ENCODE measurements at regions not wholly inside any gene's neighbourhood (a gene's known extent, or its start where the extent isn't known, plus 50 kb on each side); places are given as distances from the start of the nearest gene placed in this dataset.

- Histone ChIP-seq H3K4me1 (no peaks in the 10 kb centered on the region), H3K9me3 (no peaks in the 10 kb centered on the region), H3K4me3 (no peak overlapping the region), H3K27ac (no peak overlapping the region), H3K36me3 (replicated peaks in 1 of 2; ENCODE audit: insufficient read depth in 1 of 2, low read depth in 2 of 2) (no peaks in the 10 kb centered on the region), H3K27me3 (no peaks in the 10 kb centered on the region)
- ATAC-seq (no peak), DNase-seq (no peak)
- no peak for TF ChIP-seq POLR2A (IDR thresholded peaks at IDR 0.05)
- TF ChIP-seq, protein P1, sequence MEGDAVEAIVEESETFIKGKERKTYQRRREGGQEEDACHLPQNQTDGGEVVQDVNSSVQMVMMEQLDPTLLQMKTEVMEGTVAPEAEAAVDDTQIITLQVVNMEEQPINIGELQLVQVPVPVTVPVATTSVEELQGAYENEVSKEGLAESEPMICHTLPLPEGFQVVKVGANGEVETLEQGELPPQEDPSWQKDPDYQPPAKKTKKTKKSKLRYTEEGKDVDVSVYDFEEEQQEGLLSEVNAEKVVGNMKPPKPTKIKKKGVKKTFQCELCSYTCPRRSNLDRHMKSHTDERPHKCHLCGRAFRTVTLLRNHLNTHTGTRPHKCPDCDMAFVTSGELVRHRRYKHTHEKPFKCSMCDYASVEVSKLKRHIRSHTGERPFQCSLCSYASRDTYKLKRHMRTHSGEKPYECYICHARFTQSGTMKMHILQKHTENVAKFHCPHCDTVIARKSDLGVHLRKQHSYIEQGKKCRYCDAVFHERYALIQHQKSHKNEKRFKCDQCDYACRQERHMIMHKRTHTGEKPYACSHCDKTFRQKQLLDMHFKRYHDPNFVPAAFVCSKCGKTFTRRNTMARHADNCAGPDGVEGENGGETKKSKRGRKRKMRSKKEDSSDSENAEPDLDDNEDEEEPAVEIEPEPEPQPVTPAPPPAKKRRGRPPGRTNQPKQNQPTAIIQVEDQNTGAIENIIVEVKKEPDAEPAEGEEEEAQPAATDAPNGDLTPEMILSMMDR (IDR thresholded peaks at IDR 0.05), result no peak
- intact Hi-C loops (cut with DNase I), result no loop called here
- WGBS, 2 donors, result 25 to 33% methylated on average over 3 of the region's 3 CpGs
Measured at GRCh38 chr14:40574780-40575179, 1031.9 kb upstream of the LRFN5 start.

DNA sequence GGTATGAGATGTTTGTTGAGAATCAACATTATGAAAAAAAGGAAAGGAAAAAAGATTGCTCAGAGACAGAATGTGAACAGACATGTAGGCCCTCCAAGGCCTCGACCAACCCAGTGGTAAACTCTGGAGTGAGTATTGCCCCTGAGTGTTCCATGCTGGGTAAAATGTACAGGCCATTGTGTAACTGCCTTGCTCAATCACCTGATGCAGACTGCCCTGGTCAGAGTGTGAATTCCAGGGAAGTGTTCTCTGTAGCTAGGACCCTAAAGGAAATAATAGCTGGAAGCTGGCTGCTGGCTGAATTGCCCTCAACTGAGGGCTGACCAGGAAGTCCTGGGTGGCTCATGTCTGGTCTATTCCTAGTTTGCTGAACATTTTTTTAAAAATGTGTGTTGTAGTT, 1081.4 kb upstream of the LRFN5 start:
- Histone ChIP-seq H3K36me3 (replicated peaks in 1 of 2; ENCODE audit: insufficient read depth in 1 of 2, low read depth in 2 of 2) (no peaks in the 10 kb centered on the region), H3K27ac (no peak overlapping the region), H3K9me3 (no peaks in the 10 kb centered on the region), H3K4me1 (no peaks in the 10 kb centered on the region), H3K4me3 (no peak overlapping the region), H3K27me3 (no peaks in the 10 kb centered on the region)
- intact Hi-C loops (cut with DNase I), result no loop called here
- 37 to 52% methylated on average over 1 of the region's 1 CpG for WGBS, 2 donors
- TF ChIP-seq, protein P1 (IDR thresholded peaks at IDR 0.05), result no peak
- no peak for TF ChIP-seq POLR2A (IDR thresholded peaks at IDR 0.05)
- no peak for ATAC-seq
- DNase-seq, result no peak

- no peak for DNase-seq
- no peak for TF ChIP-seq POLR2A (IDR thresholded peaks at IDR 0.05)
- TF ChIP-seq, protein P1 (IDR thresholded peaks at IDR 0.05), result no peak
- Histone ChIP-seq H3K36me3 (replicated peaks in 1 of 2; ENCODE audit: insufficient read depth in 1 of 2, low read depth in 2 of 2) (no peaks in the 10 kb centered on the region), H3K4me3 (no peak overlapping the region), H3K4me1 (no peaks in the 10 kb centered on the region), H3K27ac (no peak overlapping the region), H3K27me3 (no peaks in the 10 kb centered on the region), H3K9me3 (no peaks in the 10 kb centered on the region)
- no peak for ATAC-seq
- intact Hi-C loops (cut with DNase I), result no loop called here
Measured at GRCh38 chr14:40523123-40523522, 1083.6 kb upstream of the LRFN5 start.

DNA sequence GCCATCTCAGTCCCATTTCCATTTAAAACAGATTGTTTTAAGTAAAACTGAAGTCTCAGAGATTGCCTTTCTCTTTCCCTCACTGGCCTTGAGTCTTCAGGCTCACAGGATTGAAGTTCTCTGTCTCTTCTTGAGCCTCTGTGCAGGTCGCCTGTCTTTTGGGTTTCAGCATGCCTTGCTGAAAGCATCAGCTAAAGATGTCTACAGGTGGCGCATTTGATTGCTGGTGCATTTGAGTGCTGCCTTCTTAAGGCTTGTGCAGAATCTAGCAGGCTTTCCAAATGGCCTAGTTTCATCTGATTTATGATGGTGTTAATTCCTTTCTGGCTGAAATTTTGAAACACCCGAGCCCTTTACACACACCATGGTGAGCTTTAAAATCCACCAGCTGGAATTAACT, 1062.2 kb upstream of the FBXO33 start:
- TF ChIP-seq, protein P1 (IDR thresholded peaks at IDR 0.05), result no peak
- TF ChIP-seq POLR2A (IDR thresholded peaks at IDR 0.05), result no peak
- Histone ChIP-seq H3K4me3 (no peak overlapping the region), H3K27ac (no peak overlapping the region), H3K27me3 (no peaks in the 10 kb centered on the region), H3K9me3 (no peaks in the 10 kb centered on the region), H3K4me1 (no peaks in the 10 kb centered on the region), H3K36me3 (replicated peaks in 1 of 2; ENCODE audit: insufficient read depth in 1 of 2, low read depth in 2 of 2) (no peaks in the 10 kb centered on the region)
- DNase-seq, result no peak
- no peak for ATAC-seq
- WGBS, 2 donors, result 32 to 69% methylated on average over 3 of the region's 3 CpGs
- intact Hi-C loops (cut with DNase I), result no loop called here

DNA sequence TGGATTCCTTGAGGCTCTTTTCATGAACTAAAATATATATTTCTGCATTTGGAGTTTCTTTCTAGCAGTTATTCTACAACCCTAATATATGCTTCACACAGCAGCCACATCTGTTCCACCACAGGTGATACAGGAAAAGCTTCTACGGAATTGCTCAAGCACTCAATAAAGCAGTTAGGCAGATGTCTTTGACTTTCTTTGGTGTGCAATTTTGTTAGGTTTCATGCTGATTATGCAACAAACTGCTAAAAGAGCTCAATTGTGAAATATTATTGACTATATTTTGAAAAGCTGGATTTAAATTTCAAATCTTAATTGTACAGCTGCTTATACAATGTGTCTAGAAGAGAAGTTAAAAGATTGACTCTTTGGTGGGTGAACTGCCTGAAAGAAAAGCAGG, 1055.6 kb upstream of the FBXO33 start:
- no peak for TF ChIP-seq POLR2A (IDR thresholded peaks at IDR 0.05)
- TF ChIP-seq, protein P1 (IDR thresholded peaks at IDR 0.05), result no peak
- intact Hi-C loops (cut with DNase I), result no loop called here
- WGBS, 2 donors, result 48 to 68% methylated on average over 1 of the region's 1 CpG
- no peak for ATAC-seq
- DNase-seq, result no peak
- Histone ChIP-seq H3K36me3 (replicated peaks in 1 of 2; ENCODE audit: insufficient read depth in 1 of 2, low read depth in 2 of 2) (no peaks in the 10 kb centered on the region), H3K4me3 (no peak overlapping the region), H3K27me3 (no peaks in the 10 kb centered on the region), H3K27ac (no peak overlapping the region), H3K4me1 (no peaks in the 10 kb centered on the region), H3K9me3 (no peaks in the 10 kb centered on the region)
